NCI-H2196 treated with DMSO at 0.1 percent for 48 hours (cell line): ENCODE measurements at regions not wholly inside any gene's neighbourhood (a gene's known extent, or its start where the extent isn't known, plus 50 kb on each side); places are given as distances from the start of the nearest gene placed in this dataset.
"Not testable (repeated sequence)": the region's sequence is repeated elsewhere in the genome, so short reads cannot be mapped to it uniquely, and the experiment has no call there.

ENCODE experiments used
- DNase-seq: peaks from one replicate; lab custom pipeline; 2025; ENCODE audit not compliant: unreplicated experiment; lab: John Stamatoyannopoulos, UW

DNA sequence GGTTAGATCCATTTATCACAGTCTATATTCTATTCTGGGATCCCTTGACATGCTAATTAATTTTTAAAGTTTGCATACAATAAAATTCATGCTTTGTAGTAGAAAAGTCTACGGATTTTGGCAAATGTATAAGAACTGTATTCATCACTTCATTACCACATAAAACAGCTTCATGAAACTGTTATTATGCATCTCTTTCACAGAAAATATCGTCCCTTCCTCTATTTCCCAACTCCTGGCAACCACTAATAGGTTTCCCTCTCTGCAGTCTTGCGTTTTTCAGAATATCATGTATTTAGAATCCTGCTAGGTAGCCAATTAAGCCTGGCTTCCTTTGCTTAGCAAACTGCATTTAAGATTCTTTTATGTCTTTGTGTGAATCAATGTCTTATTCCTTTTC, 441.3 kb upstream of the RGS17 start:
- DNase-seq: no peak

DNA sequence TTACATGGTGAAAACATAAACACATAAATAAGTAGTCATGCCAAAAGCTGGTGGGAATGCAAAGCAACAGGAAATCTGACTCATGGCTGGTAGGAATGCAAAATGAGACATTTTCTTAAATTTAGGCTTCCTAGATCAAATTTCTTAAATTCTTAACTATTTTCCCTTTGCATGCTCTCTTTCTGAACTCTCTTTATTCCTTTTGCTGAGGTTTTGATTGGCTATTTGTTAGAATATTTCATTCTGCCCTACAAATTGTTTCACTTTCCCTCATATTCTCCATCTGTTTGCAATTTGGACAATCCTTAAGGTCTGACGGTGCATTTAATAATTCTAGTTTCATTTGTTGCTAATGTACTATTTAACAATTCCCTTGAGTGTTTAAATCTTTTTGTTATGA, 437.5 kb upstream of the RGS17 start:
- DNase-seq: no peak

DNA sequence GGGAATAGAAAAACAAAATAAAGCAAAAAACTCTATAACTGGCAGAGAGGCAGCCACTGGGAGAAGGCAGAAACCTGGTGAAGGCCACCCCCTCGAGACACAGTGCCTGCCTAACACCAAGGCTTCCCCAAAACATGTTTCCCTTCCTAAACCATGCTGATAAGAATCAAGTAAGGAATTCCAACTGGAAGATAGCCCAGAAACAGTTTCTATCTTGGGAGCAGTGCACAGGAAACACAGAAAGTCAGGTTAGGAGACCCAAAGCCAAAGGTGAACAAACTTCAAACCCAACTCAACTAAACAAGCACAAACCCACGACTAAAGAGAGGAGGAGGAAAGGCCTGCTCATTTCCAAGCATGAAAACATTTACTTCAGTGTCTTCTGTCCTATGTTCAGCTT, 433.7 kb upstream of the RGS17 start:
- DNase-seq: no peak

DNA sequence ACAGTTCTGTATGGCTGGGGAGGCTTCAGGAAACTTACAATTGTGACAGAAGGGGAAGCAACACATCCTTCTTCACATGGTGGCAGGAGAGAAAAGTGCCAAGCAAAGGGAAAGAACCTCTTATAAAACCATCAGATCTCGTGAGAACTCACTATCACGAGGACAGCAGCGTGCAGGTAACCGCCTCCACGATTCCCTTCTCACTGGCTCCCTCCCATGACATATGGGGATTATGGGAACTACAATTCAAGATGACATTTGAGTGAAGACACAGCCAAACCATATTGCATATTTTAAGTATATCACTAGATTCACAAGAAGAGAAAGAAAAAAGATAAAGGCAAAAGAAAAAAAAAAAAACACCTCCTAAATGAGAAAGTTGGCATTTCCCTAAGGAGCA, 431.9 kb upstream of the RGS17 start:
- no peak for DNase-seq

- no peak for DNase-seq
Measured at GRCh38 chr6:153553627-153554026, 422.5 kb upstream of the RGS17 start.

DNA sequence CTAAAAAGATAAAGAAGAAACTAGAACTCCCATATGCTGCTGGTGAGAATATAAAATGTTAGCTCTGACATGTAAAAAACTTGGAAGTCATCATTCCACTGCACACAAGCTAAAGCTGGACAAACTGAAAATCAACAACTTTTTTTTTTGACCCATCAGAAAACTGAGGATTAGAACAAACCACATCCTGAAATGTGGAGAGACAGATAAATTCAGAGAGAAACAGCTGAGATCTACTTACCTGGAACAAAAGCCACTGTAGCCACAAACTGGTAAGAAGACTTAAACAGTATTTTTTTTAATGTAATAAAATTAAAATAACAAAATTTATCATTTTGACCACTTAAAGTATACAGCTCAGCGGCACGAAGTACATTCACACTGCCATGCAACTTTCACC, 408.5 kb upstream of the RGS17 start:
- no peak for DNase-seq

DNA sequence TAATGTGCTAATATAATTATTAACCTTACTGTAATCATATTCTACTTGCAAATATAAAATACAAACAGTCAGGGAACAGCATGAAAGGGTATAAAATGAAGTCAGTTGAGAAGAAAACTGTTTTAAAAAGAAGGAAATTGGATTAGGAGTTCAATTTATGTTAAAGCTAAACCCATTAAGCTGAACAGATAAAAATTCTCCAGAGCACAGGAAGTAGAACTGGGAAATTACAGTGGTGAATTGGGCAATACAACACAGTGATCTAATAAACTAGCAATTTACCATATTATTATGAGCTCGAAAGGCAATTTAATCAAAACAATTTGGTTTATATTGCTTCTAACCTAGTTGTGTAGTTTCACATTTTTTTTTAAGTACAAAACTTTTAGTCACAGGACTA, 407.4 kb upstream of the RGS17 start:
- no peak for DNase-seq

DNA sequence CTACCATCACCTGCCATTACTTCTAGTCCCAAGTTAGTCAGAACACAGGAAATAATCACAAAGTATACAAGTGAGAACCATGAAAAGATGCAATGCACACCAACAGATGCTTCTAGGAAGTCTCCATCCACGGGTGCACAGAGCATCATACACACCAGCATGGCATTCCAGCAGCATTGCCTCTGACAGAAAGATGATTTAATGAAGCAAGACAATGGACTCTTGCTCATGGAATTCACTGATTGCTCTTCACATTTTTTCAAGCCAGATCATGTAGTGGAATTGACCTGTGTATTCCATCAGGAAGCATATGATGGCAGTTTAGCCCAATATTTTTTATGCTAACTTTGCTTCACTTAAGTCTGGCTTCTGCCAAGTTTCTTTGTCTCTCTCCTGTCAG, 406.3 kb upstream of the RGS17 start:
- DNase-seq: no peak

- DNase-seq: no peak
Measured at GRCh38 chr6:153526479-153526878, 395.4 kb upstream of the RGS17 start.

GRCh38 chr6:153525998-153526397, 394.9 kb upstream of the RGS17 start:
- no peak for DNase-seq

GRCh38 chr6:153523390-153523789, 392.3 kb upstream of the RGS17 start:
- DNase-seq: no peak

DNA sequence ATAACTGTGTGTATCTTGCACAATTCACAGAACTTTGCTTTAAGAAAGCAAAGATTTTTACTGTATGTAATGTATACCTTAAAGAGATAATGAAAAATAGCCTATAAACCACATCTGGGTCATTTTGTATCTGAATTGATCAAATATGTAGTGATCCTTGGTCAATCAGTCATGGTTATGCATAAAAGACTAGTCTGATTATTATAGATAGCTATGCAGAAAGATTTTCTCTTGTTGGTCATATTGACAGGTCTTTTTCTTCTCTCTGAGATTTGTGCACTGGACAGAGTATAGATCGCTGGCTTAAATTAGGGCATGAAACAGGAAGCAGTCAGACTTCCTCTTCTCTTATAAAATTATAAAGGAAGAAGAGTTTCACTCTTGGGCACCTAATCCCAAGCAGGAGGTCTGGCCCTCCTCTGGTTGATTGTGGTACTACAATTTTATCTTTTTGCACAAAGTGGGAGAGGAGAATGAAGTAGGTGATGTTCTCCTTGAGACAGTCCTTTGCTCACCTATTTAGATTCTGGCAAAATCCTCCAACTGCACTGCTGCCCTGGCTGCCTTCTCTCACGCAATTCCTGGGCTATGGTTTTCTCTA, 380.9 kb upstream of the RGS17 start:
- DNase-seq: peak; percentile 2

DNA sequence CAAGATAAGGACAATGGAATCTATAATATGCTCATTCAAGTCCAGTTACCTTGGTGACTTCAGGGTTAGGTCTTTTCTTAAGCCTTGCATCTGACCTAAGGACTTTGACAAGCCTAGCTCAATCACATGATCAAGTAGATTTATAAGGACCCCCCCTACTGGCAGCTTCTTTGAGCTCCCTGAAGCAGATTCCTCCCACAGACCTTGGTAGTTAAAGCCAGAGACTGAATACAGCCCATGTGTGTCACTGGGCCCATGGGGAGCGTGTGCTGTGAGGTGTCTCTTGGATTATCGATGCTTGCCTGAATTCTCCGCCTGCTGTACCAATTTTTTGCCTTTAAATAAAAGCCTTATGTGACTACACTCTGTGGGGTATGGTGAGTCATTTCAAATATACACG, 372.7 kb upstream of the RGS17 start:
- no peak for DNase-seq

DNA sequence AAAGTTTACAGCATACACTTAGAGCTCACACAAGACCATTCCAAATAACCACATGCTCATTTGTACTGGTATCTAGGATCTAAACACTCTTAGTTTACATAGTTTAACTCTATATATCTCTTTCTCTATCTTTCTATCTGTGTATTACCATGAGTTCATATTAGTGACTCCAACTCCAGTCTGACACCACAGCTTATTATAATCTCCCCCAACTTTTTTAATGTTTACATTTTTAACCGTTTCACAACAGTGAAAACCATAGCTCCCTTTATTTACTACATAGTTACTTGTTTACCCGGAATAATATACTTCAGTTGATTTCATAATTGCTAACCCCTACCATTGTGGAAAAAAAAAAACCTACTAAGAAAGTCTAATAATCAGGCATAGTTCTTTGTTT, 362.4 kb upstream of the RGS17 start:
- no peak for DNase-seq

GRCh38 chr6:153489479-153489878, 358.4 kb upstream of the RGS17 start:
- no peak for DNase-seq

DNA sequence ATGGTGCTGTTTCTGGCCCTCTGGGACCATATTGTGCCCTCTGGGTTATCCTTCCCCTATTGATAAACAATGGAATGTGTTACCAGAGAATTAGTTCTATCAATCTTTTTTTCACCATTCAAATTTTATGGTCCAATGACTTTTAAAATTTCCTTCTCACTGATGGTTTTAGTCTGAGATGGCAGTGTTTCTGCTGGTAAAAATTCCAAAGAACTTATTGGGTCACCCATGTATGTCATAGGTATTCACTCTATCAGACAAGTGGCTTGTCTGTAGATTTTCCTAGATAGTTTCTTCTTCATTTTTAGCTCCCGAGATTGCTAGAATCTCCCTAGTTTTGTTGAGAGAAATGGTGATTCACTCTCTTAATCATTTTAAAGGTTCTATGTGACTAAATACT, 357.2 kb upstream of the RGS17 start:
- DNase-seq: no peak

GRCh38 chr6:153485072-153485471, 354.0 kb upstream of the RGS17 start:
- no peak for DNase-seq

- DNase-seq: no peak
Measured at GRCh38 chr6:153484056-153484455, 353.0 kb upstream of the RGS17 start.

- DNase-seq: no peak
Measured at GRCh38 chr6:153476243-153476642, 345.2 kb upstream of the RGS17 start.

GRCh38 chr6:153465050-153465449, 334.0 kb upstream of the RGS17 start:
- DNase-seq: no peak

DNA sequence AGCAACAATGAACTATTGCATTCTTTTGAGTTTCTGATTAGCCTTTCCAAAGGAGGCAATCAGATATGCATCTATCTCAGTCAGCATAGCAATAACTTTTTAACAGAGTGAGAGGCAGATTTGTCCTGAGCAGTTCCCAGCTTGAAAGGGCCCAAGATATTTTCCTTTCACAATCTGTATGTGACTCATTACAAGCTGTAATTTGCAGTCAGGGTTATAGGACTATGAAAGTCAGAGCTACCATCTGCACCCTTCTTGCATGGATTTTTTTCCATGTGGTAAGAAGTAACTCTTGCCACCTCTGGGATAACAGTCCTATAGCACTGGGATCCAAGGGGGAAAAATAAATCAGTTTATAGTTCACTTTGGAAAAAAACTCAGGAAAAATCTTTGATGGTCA, 318.2 kb upstream of the RGS17 start:
- no peak for DNase-seq

DNA sequence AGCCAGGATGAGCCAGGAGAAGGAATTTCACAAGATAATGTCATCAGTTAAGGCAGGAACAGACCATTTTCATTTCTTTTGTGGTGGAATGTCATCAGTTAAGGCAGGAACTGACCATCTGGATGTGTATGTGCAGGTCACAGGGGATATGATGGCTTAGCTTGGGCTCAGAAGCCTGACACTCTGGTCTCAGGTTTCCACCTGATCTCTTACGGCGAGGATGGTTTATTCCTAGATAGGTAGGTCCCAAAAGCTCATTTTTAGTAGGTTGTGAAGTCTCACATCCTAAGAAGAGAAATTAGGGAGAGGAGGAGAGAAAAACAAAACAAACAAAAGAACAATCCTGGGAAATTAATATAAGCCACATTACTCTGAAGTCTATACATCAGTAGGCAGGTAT, 311.7 kb upstream of the RGS17 start:
- DNase-seq: not testable (repeated sequence)

DNA sequence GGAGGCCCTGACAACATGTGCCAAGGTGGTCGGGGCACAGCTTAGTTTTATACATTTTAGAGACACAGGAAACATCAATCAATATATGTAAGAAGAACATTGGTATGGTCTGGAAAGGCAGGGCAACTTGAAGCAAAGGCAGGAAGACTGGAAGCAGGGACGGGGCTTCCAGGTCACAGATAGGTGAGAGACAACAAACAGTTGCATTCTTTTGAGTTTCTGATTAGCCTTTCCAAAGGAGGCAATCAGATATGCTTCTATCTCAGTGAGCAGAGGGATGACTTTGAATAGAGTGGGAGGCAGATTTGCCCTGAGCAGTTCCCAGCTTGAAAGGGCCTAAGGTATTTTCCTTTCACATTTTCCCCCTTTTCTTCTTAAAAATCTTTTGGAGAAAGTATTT, 311.0 kb upstream of the RGS17 start:
- no peak for DNase-seq

- no peak for DNase-seq
Measured at GRCh38 chr6:153437193-153437592, 306.1 kb upstream of the RGS17 start.
